SU-DHL-6 (cell line): ENCODE measurements at regions not wholly inside any gene's neighbourhood (a gene's known extent, or its start where the extent isn't known, plus 50 kb on each side); places are given as distances from the start of the nearest gene placed in this dataset.

Experiments
- EZH2phosphoT487 ChIP-seq: fragments of 200-600 bp; sonication (generic), shearing (Covaris generic); conservative IDR thresholded peaks from 2 replicates; pipeline ENCODE4 v1.6.1; 2018; ENCODE audit warnings: mild to moderate bottlenecking, antibody characterized with exemption, low read length, moderate library complexity, mixed read lengths
- TF ChIP-seq, protein P1 (sequence below): fragments of 200-600 bp; sonication (generic); IDR thresholded peaks from one replicate; pipeline ENCODE4 v1.5.1; 2017; ENCODE audit warnings: antibody characterized with exemption, mild to moderate bottlenecking, low read length, moderate library complexity; ENCODE audit not compliant: insufficient read depth, poor library complexity, severe bottlenecking

DNA sequence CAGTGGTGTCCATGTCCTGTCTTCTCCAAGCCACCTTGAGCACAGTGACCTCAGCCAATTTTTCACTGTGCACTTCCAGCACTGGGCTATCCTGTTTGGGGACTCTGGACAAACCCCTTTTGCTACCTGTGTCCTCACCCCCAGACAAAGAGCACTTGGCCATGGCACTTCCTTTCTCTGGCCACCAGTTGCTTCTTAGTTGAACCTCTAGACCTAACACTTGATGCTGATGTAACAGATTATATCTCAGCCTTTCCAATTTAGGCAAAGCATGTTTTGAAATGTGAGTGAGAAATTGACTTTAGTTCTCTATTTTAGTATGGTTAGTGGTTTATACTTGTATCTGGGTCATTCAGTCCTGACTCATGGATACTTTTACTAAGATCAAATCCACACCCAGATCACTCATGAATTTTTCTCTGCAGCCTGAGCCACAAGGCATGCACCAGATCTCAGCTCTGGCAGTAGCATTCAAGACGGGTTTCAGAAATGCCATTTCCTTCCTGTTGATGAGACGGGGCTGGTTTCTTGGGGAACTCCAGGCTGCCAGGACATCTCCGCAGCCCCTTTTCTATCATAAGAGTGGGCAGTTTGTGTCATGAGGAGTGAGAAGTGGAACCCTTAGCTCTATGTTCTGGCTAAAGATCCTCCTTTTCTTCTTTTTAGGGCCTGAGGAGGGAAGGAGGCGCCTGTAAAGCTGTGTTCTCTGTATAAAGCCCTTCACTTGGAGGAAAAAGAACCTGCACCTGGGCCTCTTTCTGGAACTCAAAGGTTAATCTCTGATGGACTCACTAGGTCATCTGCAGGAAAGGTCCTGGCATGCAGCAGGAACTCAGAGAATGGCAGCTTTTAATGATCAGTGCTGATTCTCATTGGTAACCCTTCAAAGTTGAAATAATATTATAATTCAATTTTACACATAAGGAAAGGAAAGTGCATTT lies 185.6 kb upstream of the TENM4 start:
- TF ChIP-seq, protein P1, sequence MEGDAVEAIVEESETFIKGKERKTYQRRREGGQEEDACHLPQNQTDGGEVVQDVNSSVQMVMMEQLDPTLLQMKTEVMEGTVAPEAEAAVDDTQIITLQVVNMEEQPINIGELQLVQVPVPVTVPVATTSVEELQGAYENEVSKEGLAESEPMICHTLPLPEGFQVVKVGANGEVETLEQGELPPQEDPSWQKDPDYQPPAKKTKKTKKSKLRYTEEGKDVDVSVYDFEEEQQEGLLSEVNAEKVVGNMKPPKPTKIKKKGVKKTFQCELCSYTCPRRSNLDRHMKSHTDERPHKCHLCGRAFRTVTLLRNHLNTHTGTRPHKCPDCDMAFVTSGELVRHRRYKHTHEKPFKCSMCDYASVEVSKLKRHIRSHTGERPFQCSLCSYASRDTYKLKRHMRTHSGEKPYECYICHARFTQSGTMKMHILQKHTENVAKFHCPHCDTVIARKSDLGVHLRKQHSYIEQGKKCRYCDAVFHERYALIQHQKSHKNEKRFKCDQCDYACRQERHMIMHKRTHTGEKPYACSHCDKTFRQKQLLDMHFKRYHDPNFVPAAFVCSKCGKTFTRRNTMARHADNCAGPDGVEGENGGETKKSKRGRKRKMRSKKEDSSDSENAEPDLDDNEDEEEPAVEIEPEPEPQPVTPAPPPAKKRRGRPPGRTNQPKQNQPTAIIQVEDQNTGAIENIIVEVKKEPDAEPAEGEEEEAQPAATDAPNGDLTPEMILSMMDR: no peak
- TF ChIP-seq EZH2phosphoT487: no peak
